ENCODE measurements at regions not wholly inside any gene's neighbourhood (a gene's known extent, or its start where the extent isn't known, plus 50 kb on each side); places are given as distances from the start of the nearest gene placed in this dataset.

GRCh38 chr7:10798044-10798443 lies 175.6 kb upstream of the PHF14 start:
- TF ChIP-seq, protein P1, sequence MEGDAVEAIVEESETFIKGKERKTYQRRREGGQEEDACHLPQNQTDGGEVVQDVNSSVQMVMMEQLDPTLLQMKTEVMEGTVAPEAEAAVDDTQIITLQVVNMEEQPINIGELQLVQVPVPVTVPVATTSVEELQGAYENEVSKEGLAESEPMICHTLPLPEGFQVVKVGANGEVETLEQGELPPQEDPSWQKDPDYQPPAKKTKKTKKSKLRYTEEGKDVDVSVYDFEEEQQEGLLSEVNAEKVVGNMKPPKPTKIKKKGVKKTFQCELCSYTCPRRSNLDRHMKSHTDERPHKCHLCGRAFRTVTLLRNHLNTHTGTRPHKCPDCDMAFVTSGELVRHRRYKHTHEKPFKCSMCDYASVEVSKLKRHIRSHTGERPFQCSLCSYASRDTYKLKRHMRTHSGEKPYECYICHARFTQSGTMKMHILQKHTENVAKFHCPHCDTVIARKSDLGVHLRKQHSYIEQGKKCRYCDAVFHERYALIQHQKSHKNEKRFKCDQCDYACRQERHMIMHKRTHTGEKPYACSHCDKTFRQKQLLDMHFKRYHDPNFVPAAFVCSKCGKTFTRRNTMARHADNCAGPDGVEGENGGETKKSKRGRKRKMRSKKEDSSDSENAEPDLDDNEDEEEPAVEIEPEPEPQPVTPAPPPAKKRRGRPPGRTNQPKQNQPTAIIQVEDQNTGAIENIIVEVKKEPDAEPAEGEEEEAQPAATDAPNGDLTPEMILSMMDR (IDR thresholded peaks at IDR 0.05 in 2 of 3, conservative IDR thresholded peaks at IDR 0.05 in 1 of 3; ENCODE audit: borderline replicate concordance in 1 of 3, insufficient read depth in 1 of 3, low read depth in 2 of 3, low read length in 2 of 3), result no peak
- TF ChIP-seq EZH2phosphoT487 (IDR thresholded peaks at IDR 0.05; ENCODE audit: borderline replicate concordance) (no peak), CBX3 (IDR thresholded peaks at IDR 0.05; ENCODE audit: low read depth) (no peak), EZH2 (IDR thresholded peaks at IDR 0.05) (no peak), ATF3 (IDR thresholded peaks at IDR 0.05) (no peak), TCF7L2 (IDR thresholded peaks at IDR 0.05; ENCODE audit: borderline replicate concordance, extremely low read depth, insufficient read depth, insufficient read length) (no peak), POLR2AphosphoS5 (IDR thresholded peaks at IDR 0.05; ENCODE audit: low read depth, low read length) (no peak), POLR2A (IDR thresholded peaks at IDR 0.05; ENCODE audit: borderline replicate concordance, extremely low read depth, insufficient read depth, insufficient read length) (no peak), SP1 (IDR thresholded peaks at IDR 0.05; ENCODE audit: low read depth) (no peak)
